Psoas muscle (tissue), 7 donors: ENCODE measurements at regions not wholly inside any gene's neighbourhood (a gene's known extent, or its start where the extent isn't known, plus 50 kb on each side); places are given as distances from the start of the nearest gene placed in this dataset.

Experiments
- ATAC-seq, 4 donors: fragments of 200-7000 bp; cut with Tn5 transposase; one replicate each; pipeline ENCODE4 v1.9.1; 2020; ENCODE audit warnings: moderate library complexity in 3 of 4, mild to moderate bottlenecking in 2 of 4
- DNase-seq, 2 donors: peaks; one replicate each; pipeline ENCODE4 v3.0.0-alpha.2; 2020
- H3K27ac ChIP-seq: fragments of 200-600 bp; one replicate; pipeline ENCODE4 v1.8.0; 2022
- H3K27me3 ChIP-seq, 3 donors: fragments of 200-600 bp in 1 of 3; one replicate each; pipeline versions ENCODE4 v1.6.1 to v1.8.0; 2013 to 2022; ENCODE audit warnings: low read length in 2 of 3, mild to moderate bottlenecking in 2 of 3, moderate library complexity in 1 of 3; ENCODE audit not compliant: insufficient read depth in 3 of 3
- H3K36me3 ChIP-seq, 2 donors: fragments of 200-600 bp in 1 of 2; one replicate each; pipeline versions ENCODE4 v1.6.1 to v1.8.0; 2013 to 2022; ENCODE audit warnings: low read depth in 1 of 2, mild to moderate bottlenecking in 1 of 2, moderate library complexity in 1 of 2; ENCODE audit not compliant: insufficient read depth in 1 of 2
- H3K4me1 ChIP-seq: fragments of 200-600 bp; one replicate; pipeline ENCODE4 v1.8.0; 2022
- H3K4me3 ChIP-seq: fragments of 200-600 bp; one replicate; pipeline ENCODE4 v1.8.0; 2022; ENCODE audit warnings: mild to moderate bottlenecking
- H3K9me3 ChIP-seq: fragments of 200-600 bp; one replicate; pipeline ENCODE4 v1.8.0; 2022
- WGBS, 3 donors: extraction: QIAGEN DNeasy Blood & Tissue Kit; methylation state at CpG; one replicate each; pipeline versions ENCODE4 v1.1.6 to v1.1.7; 2013; 5-methylcytosine and 5-hydroxymethylcytosine counted together
- intact Hi-C, 2 donors: fragments of 100-400 bp; cut with DNase I; formaldehyde crosslinking; loops; one replicate each; pipeline versions ENCODE4 v1.11.0 to v1.14.2; 2022
- TF ChIP-seq, protein P1 (sequence below): fragments of 200-600 bp; IDR thresholded peaks from one replicate; pipeline ENCODE4 v1.8.0; 2022; ENCODE audit warnings: antibody characterized with exemption
- donor health status: healthy with polysubstance abuse.
- donor health status: DM: no; HTN: no; CAD: no; lungs with moderate emphysema.
- donor health status: Bipolar disorder and iron deficiency.
- donor health status: healthy.
- donor health status: DM: yes; HTN: yes; CAD: no.
- donor health status: DM: no; HTN: no; CAD: no.
- donor health status: DM: yes; HTN: yes; CAD: no.

DNA sequence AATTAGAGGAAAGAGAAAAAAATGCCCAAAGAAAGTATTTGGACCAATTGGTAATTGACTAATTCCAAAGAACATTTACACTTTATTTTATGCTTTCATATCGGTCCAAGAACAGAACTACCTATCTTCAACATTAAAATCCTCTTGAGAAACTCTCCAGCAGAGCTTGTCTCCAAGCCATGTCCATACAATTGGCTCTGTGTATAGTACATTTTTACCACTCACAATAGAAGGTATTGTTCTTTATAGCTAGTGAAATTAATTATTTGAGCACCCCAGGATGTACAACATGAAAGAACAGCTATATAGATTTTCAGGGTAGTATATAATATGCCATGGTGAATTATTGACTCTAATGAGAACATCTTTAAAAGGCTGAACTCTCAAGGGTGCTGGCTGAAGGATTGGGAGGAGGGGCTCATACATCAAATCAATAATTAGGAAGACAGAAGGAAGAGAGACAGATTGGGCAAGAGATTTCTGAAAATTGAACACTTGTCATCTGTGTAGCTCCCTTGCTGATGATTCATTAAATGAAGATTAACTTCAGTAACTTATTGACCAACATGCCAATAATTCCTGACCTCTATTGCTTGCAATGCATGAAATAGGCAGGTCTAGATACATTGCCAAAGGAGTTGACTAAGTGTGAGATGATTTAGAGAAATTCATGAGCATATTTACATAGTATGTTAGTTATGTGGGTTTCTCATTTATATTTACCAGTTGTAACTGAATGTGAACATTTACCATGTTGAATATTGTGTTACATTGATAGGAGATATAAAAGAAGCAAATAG lies 249.7 kb downstream of the MTERF1 start:
- DNase-seq (no peak), ATAC-seq (no peak)
- Histone ChIP-seq H3K36me3 (no peaks in the 10 kb centered on the region), H3K27ac (no peak overlapping the region), H3K9me3 (no peaks in the 10 kb centered on the region), H3K4me1 (no peaks in the 10 kb centered on the region), H3K4me3 (no peak overlapping the region), H3K27me3 (no peaks in the 10 kb centered on the region)
- WGBS, 3 donors: 77 to 87% (median 78%) methylated on average over 1 of the region's 1 CpG
- intact Hi-C loops: loop anchor here in 1 of 2 donors (10.0 kb wide), 1 partner anchor 546 kb away; no protein-coding TSS in a partner anchor
- TF ChIP-seq, protein P1, sequence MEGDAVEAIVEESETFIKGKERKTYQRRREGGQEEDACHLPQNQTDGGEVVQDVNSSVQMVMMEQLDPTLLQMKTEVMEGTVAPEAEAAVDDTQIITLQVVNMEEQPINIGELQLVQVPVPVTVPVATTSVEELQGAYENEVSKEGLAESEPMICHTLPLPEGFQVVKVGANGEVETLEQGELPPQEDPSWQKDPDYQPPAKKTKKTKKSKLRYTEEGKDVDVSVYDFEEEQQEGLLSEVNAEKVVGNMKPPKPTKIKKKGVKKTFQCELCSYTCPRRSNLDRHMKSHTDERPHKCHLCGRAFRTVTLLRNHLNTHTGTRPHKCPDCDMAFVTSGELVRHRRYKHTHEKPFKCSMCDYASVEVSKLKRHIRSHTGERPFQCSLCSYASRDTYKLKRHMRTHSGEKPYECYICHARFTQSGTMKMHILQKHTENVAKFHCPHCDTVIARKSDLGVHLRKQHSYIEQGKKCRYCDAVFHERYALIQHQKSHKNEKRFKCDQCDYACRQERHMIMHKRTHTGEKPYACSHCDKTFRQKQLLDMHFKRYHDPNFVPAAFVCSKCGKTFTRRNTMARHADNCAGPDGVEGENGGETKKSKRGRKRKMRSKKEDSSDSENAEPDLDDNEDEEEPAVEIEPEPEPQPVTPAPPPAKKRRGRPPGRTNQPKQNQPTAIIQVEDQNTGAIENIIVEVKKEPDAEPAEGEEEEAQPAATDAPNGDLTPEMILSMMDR: no peak

DNA sequence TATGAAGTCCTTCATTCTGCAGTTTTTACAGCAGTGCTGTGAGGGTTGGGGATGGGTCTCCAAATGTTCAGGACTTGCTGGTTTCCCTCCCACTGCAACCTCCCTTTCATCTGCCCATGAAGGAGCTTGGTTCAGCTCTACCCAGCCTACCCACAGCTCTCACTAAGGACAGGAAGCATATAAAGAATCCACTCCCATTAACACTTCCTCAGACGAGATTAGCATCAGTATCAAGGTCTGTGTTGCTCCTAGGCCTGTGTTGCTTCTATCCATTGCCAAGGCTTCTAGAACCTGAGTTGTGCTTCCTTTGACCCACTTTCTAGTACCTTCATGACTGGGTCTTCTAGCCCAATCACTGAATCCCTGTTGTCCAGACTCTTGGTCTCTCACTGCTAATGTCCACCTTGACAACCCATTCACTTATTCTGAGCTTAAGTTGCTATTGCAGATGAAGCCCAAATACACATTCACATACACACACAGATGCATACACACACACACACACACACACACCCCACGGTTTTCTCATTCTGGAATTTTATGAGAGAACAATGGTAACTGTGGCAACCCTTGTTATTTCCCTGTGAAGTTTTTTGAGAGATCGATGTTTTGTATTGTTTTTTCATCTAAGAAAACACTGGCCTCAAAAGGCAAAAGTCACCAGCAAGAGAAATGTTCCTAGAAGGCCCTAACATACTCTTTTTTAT lies 248.1 kb downstream of the MTERF1 start:
- no peak for DNase-seq
- Histone ChIP-seq H3K27ac (no peak overlapping the region), H3K36me3 (no peaks in the 10 kb centered on the region), H3K9me3 (no peaks in the 10 kb centered on the region), H3K4me3 (no peak overlapping the region), H3K27me3 (no peaks in the 10 kb centered on the region), H3K4me1 (no peaks in the 10 kb centered on the region)
- ATAC-seq: no peak
- WGBS, 3 donors: 47 to 60% (median 57%) methylated on average over 3 of the region's 3 CpGs
- intact Hi-C loops: loop anchor here in 1 of 2 donors (10.0 kb wide), 1 partner anchor 548 kb away; no protein-coding TSS in a partner anchor
- TF ChIP-seq, protein P1: no peak

DNA sequence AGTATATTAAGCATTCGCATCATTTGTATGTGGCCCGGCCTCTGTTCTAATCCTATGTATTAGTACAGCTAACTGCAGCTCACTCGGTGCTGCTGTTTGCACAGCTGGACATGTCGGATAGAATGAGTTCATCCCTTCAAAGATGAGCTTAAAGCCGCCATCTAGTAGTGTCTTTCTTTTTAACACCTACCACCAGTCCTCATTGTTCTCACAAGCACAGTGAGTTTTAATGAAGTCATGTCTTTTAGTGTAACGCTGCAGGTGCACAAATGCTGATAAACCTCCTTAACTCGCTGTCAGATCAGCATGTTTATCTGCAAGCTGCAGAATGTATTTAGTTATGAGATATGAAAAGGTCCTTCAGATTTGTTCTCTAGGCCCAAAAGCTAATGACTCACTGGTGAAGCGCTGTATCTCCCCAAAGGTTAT lies 247.5 kb downstream of the MTERF1 start:
- intact Hi-C loops: loop anchor here in 1 of 2 donors (10.0 kb wide), 1 partner anchor 548 kb away; no protein-coding TSS in a partner anchor
- H3K4me1 ChIP-seq: no peaks in the 10 kb centered on the region
- H3K27me3 ChIP-seq: no peaks in the 10 kb centered on the region
- DNase-seq: no peak
- no peaks in the 10 kb centered on the region for H3K9me3 ChIP-seq
- no peak overlapping the region for H3K4me3 ChIP-seq
- 78 to 83% (median 81%) methylated on average over 8 of the region's 8 CpGs for WGBS, 3 donors
- ATAC-seq: no peak
- no peak overlapping the region for H3K27ac ChIP-seq
- no peaks in the 10 kb centered on the region for H3K36me3 ChIP-seq
- TF ChIP-seq, protein P1: no peak

DNA sequence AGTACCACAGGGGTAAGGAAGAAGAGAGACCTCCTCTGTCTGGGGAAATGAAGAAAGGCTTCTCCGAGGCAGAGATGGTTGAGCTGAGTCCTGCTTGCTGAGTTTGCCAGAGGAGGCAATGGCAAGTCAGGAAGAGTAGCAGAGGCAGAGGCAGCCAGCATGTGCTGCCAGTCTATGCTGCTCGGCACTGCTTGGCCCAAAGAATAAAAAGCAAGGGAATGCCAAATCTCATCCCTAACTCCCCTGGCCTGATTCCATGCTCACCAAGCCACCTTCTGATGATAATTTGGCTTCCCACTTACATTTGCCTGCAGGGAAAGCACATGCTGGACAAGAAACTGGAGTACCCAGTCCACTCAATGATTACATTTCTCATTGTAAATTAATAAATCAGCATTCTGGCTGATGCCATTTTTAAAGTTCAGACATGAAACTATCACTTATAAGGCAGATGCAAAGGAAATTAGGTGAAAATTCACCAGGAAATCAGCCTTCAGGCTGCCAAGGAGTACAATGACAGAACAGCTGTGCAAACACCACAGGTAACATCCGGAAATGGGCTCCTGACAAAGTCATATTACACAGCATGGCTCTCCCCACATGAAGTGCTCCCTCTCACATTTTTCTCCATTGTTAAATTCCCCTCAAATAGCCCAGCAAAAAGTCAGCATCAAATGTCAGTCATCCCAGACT lies 245.9 kb downstream of the MTERF1 start:
- H3K9me3 ChIP-seq: no peaks in the 10 kb centered on the region
- H3K4me3 ChIP-seq: no peak overlapping the region
- intact Hi-C loops: loop anchor here in 1 of 2 donors (10.0 kb wide), 1 partner anchor 550 kb away; no protein-coding TSS in a partner anchor
- H3K27me3 ChIP-seq: no peaks in the 10 kb centered on the region
- H3K36me3 ChIP-seq: no peaks in the 10 kb centered on the region
- no peak overlapping the region for H3K27ac ChIP-seq
- no peaks in the 10 kb centered on the region for H3K4me1 ChIP-seq
- TF ChIP-seq, protein P1: no peak
- no peak for ATAC-seq
- 29 to 49% (median 42%) methylated on average over 3 of the region's 3 CpGs for WGBS, 3 donors
- no peak for DNase-seq
